Medulla oblongata (tissue), 1 donor: ENCODE measurements at regions not wholly inside any gene's neighbourhood (a gene's known extent, or its start where the extent isn't known, plus 50 kb on each side); places are given as distances from the start of the nearest gene placed in this dataset.
"Not testable (repeated sequence)": the region's sequence is repeated elsewhere in the genome, so short reads cannot be mapped to it uniquely, and the experiment has no call there.

Experiments used
- DNase-seq: peaks from one replicate; pipeline ENCODE4 v3.0.0-alpha.2; 2015; ENCODE audit errors: extremely low spot score

GRCh38 chr18:65671621-65672415, 79.0 kb upstream of the CDH7 start:
- no peak for DNase-seq

GRCh38 chr18:65670145-65670544, 80.7 kb upstream of the CDH7 start:
- not testable (repeated sequence) for DNase-seq

GRCh38 chr18:65661391-65661790, 89.4 kb upstream of the CDH7 start:
- no peak for DNase-seq

- no peak for DNase-seq
Observed at GRCh38 chr18:65659912-65660311, 90.9 kb upstream of the CDH7 start.

DNA sequence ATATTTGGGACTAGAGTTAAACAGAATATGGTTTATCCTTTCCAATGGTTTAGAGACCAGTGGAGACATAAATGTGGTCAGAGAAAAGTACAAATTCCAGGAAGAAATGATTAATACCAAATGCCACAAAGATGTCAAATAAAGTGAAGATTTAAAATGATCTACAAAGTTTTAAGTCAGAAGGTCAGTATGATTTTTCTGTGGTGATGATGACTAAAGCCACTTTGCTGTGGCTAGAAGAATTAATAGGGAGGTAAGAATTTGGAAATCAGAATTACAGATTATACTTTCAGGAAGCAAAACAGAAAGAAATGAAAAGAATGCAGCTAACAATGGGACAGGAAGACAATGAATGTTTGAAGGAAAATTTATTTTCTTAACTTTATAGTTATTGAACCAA, 91.5 kb upstream of the CDH7 start:
- DNase-seq, result no peak

GRCh38 chr18:65651192-65651591, 99.6 kb upstream of the CDH7 start:
- no peak for DNase-seq

DNA sequence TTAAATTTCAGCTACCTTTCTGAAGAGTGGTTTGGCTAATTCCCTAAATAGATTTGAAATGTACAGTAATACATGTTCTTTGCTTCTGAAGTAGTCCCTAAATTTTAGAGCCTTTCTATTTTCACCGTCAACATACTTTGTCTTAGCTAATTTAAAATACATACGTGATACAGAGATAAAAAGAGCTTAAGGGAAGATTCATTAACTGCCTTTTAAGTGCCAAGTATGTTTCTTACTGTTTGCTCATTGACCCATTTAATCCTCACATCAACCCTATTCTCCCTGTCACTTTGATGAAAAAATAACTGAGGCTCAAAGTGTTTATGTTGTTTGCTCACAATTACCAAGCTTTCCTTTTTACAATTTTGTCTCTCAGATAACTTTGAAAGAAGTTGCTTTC, 118.6 kb upstream of the CDH7 start:
- no peak for DNase-seq

DNA sequence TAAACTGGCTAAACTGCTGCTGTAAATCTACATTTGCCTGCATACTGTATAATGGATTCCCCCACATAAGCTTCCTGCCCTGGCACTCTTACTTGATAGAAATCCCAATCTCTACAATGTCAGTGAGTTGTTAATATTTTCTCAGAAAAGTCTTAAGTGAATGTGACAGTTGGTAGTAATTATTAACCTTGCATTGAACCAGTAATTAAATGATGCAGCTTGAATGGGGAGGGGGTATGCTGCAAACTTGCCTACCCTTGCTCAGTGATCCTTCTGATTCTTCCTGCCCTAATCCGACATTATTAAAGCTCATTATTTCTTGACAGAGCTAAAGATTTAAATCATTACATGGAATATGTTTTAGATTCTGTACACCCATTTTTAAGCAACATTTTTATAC, 119.0 kb upstream of the CDH7 start:
- DNase-seq, result no peak

DNA sequence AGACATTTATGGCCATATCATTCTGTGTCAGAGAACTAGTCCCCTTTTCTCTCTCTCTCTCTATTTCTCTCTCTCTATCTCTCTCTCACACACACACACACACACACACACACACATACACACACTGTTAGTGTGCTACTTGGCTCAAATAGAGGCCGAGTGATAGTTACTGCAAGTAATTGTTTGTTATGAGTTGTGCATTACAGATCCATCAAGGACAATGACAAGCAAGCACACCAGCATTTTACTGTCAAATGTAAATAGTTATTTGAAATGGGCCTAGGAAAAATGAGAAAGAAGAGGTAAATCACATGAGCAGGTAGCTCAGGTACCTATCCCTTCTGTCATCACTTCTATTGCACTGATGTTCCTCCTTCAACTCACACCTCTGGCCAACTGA, 122.4 kb upstream of the CDH7 start:
- no peak for DNase-seq

- DNase-seq, result no peak
Observed at GRCh38 chr18:65623676-65624075, 127.1 kb upstream of the CDH7 start.

DNA sequence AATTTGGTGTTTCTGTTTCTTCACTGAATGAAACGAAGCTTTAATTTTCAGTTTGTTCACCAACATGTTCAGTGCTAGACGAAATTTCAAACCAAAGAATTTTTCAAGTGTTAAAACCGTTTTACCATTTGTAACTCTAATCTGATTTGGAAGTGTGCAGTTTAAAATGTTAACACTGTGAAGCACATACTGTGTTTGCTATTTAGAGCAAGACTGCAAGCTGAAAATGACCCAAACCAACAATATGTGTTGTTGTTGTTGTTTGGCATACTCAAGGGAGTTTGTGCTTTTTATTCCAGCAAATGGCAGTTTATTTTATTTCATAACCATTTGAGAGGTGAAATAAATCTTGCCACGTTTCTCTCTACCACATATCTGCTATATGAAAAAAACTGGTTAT, 128.4 kb upstream of the CDH7 start:
- no peak for DNase-seq

DNA sequence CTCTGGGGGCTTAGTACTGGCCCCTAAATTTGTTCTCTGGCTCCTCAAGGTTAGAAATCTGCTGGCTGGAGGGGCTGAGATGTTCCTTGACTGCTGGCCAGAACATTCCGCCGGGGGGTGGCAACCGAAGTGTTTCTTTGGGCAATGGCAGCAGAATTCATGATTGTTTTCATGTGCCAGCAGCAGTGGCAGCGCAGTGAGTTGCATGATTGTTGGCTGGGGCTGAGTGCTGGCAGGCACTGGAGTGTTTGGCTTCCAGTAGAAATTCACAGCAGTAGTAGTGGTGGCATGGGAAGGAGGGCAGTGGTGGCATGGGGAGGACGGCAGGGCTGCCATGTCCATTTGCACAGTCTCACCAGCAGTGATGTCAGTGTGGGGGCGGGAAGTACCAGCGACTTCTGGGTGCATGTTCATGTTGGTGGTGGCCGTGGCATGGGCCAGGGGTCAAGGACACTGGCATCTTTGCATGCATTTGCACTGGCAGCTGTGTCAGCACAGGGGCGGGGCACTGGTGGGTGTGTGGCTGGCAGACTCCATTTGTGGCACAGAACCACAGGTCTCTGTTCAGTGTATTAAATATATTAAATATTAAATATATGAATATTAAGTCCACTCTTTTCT, 130.6 kb upstream of the CDH7 start:
- DNase-seq, result peak; percentile 11

DNA sequence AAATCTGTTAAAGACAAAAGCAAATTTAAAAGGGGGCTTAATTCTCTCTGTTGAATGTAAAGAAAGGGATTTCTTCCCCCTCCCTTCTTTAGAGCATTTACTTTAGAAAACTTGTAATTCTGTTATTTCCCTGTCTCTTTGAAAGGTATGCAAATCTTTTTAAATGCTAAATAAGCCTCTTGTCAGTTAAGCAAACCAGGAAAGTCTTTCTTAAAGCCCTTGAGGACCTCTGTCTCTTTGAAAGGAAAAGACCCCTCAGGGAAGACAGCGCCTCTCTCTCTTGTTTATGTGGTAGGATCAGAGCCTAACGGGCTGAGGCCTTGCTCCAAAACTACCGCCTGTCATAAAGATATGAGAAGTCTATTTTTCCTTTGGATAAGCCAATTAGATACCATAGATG, 139.9 kb upstream of the CDH7 start:
- DNase-seq, result no peak

DNA sequence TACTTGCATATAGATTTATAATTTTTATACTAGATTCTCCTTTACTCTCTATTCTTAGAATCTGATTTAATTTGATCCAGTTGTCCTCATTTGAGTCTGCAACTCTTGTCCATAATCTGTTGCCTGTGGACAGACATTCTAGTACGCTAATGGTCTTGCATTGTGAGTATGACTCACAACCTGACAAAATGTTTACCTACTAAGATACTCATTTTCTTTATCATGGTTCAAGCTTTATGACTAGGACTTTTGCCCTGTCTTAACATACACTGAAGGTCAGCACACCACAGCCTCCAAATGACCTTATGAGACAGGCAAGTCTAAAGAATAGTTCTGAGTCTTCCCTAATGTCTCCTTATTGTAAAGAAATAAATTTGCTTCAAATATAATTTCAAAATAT, 142.3 kb upstream of the CDH7 start:
- DNase-seq, result no peak

GRCh38 chr18:65607161-65607560, 143.7 kb upstream of the CDH7 start:
- no peak for DNase-seq

DNA sequence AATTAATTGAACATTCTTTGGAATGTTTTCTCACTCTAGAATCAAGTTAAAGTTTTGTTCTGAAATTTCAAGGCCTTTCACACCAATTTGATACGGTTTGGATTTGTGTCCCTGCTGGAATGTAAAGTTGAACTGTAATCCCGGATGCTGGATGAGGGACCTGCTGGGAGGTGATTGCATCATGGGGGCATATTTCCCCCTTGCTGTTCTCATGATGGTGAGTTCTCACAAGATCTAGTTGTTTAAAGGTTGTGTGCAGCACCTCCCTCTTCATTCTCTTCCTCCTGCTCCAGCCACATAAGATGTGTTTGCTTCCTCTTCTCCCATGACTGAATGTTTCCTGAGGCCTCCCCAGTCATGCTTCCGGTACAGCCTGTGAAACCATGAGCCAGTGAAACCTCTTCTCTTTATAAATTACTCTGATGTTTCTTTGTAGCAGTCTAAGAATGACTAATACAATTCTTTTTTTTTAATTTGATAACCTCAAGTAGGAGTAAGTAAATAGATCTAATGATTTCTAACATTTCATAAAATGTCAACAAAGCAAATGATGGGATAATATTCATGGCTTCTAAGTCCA, 144.2 kb upstream of the CDH7 start:
- no peak for DNase-seq

GRCh38 chr18:65605352-65605751, 145.5 kb upstream of the CDH7 start:
- not testable (repeated sequence) for DNase-seq

DNA sequence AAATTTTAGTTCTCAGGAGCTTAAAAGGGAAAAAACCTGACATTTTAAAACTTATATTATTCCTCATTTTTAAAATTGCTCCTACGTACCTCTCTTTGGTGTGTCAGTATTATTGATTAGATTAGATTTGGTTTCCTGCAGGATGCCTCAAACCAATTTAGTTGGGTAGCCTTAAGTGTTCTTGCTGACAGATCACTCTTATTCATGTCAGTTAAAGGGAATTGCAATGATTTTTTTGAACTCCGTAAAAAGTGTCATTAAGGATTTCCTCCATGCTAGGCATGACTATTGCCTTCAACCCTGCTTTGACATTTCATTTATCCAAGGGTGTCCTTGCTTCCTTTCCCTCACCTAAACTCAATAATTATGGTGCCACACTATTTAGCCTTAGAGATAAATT, 149.0 kb upstream of the CDH7 start:
- no peak for DNase-seq

DNA sequence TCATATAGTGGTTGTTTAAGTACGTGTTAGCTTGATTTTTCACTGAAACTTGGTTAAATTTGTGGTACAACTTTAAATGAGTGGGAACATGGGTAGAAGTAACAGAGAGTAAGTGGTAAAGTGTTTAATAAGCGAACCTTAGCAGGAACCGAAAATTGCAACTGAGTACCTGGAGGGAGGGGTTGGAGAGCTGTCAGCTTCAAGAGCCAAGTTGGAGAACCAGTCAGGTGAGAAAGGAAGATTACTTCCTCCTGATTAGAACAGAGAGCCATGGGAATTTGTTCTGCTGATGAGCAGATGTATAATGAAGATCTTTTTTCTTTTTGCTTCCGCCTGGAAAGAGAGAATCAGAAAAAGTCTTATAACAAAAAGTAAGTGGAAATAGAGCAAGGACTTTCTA, 158.4 kb upstream of the CDH7 start:
- no peak for DNase-seq

DNA sequence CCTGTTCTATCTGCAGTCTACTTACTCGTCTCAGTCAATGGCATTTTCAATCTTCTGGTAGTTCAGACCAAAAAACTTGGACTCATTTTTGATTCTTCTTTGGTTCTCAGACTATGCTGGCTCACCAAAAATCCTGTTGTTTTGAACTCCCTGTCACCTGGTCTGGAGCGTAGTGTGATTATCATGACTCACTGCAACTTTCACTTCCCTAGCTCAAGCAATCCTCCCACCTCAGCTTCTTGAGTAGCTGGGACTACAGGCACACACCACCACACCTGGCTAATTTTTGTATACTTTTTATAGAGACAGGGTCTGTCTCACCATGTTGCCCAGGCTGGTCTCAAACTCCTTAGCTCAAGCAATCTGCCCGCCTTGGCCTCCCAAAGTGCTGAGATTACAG, 163.3 kb upstream of the CDH7 start:
- DNase-seq, result no peak

- DNase-seq, result not testable (repeated sequence)
Observed at GRCh38 chr18:65582094-65582493, 168.7 kb upstream of the CDH7 start.

DNA sequence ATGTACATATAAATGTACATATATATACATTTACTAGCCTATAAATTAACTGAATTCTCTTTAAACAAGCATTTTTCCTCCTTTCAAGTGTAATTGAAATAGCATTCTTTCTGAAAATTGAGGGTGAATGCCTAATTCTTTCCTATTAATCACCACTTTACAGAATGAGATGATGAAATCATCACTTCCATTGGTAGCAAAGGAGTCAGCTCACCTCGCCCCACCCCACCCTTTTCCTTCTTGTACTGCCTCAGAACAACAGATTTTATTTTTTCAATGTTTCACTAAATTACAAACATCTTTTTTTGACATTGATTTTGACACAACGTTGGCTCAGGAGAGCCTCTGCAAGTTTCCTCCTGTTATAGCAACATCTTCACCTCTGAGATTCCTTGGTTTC, 181.9 kb upstream of the CDH7 start:
- no peak for DNase-seq

DNA sequence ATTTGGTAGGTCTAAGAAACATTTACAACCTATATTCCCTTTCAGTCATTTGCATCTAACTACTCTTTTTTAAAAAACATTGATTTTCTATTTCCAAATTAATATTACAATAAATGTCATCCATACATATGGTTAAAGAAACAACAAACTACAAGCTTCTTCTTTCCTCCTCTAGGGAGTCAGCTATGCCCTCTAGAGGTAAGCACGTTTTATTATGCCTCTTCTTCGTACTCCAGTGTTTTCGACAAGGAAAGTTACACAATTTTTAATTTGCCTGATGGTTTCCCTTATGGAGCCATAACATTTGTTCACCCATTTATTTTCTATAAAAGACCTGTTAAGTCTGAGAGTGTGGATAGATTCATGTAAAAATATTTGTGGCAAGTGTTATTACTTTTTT, 183.4 kb upstream of the CDH7 start:
- peak; percentile 17 for DNase-seq
